Bronchial epithelial cell (primary cell): ENCODE measurements at regions not wholly inside any gene's neighbourhood (a gene's known extent, or its start where the extent isn't known, plus 50 kb on each side); places are given as distances from the start of the nearest gene placed in this dataset.

Source experiments
- DNase-seq: peaks from one replicate; pipeline ENCODE4 v3.0.0-alpha.2; 2010; ENCODE audit warnings: low read depth
- FAIRE-seq: peaks from 2 replicates; lab custom pipeline; 2011; peaks lifted over from hg19 to GRCh38; lab: Jason Lieb, UNC
- H3K27me3 ChIP-seq: 2 replicates; pipeline ENCODE4 v1.5.1; 2011; ENCODE audit warnings: low read length; ENCODE audit not compliant: control insufficient read depth, insufficient read depth
- H3K36me3 ChIP-seq: 2 replicates; pipeline ENCODE4 v1.5.1; 2011; ENCODE audit warnings: low read length; ENCODE audit not compliant: control insufficient read depth, insufficient read depth
- H3K4me3 ChIP-seq: 2 replicates; pipeline ENCODE4 v1.5.1; 2011; ENCODE audit warnings: mild to moderate bottlenecking, low read depth, low read length, control low read depth
- CTCF ChIP-seq: IDR thresholded peaks from 2 replicates; pipeline ENCODE4 v1.5.1; 2011; ENCODE audit warnings: mild to moderate bottlenecking, moderate library complexity, low read length, control low read depth, inconsistent platforms; ENCODE audit not compliant: insufficient read depth, severe bottlenecking

- no peak for FAIRE-seq
- H3K27me3 ChIP-seq = no peaks in the 10 kb centered on the region
- no peak for DNase-seq
- no peak for TF ChIP-seq CTCF
- H3K36me3 ChIP-seq = no peaks in the 10 kb centered on the region
- H3K4me3 ChIP-seq = no peak overlapping the region
Observed at GRCh38 chr14:54085232-54085761, 128.7 kb upstream of the BMP4 start.

- Histone ChIP-seq H3K27me3 (no peaks in the 10 kb centered on the region), H3K4me3 (no peak overlapping the region), H3K36me3 (no peaks in the 10 kb centered on the region)
- FAIRE-seq = no peak
- TF ChIP-seq CTCF = no peak
- no peak for DNase-seq
Observed at GRCh38 chr14:54085841-54086240, 129.2 kb upstream of the BMP4 start.

- FAIRE-seq (no peak), DNase-seq (no peak)
- no peak for TF ChIP-seq CTCF
- Histone ChIP-seq H3K4me3 (no peak overlapping the region), H3K27me3 (no peaks in the 10 kb centered on the region), H3K36me3 (no peaks in the 10 kb centered on the region)
Observed at GRCh38 chr14:54086767-54087166, 130.1 kb upstream of the BMP4 start.

GRCh38 chr14:54087376-54087775 is 130.8 kb upstream of the BMP4 start:
- no peak for DNase-seq
- TF ChIP-seq CTCF = no peak
- no peak for FAIRE-seq

GRCh38 chr14:54088271-54088670 is 131.6 kb upstream of the BMP4 start:
- no peak for DNase-seq
- Histone ChIP-seq H3K27me3 (no peaks in the 10 kb centered on the region), H3K4me3 (no peak overlapping the region), H3K36me3 (no peaks in the 10 kb centered on the region)
- no peak for FAIRE-seq
- TF ChIP-seq CTCF = no peak

More at GRCh38 chr14:54087376-54087775, 130.8 kb upstream of the BMP4 start:
- H3K27me3 ChIP-seq = no peaks in the 10 kb centered on the region
- no peak overlapping the region for H3K4me3 ChIP-seq
- H3K36me3 ChIP-seq = no peaks in the 10 kb centered on the region

- DNase-seq (no peak), FAIRE-seq (no peak)
- H3K27me3 ChIP-seq = no peaks in the 10 kb centered on the region
- no peaks in the 10 kb centered on the region for H3K36me3 ChIP-seq
- no peak for TF ChIP-seq CTCF
- H3K4me3 ChIP-seq = no peak overlapping the region
Observed at GRCh38 chr14:54090274-54090673, 133.6 kb upstream of the BMP4 start.
